ENCODE measurements at regions not wholly inside any gene's neighbourhood (a gene's known extent, or its start where the extent isn't known, plus 50 kb on each side); places are given as distances from the start of the nearest gene placed in this dataset.

DNA sequence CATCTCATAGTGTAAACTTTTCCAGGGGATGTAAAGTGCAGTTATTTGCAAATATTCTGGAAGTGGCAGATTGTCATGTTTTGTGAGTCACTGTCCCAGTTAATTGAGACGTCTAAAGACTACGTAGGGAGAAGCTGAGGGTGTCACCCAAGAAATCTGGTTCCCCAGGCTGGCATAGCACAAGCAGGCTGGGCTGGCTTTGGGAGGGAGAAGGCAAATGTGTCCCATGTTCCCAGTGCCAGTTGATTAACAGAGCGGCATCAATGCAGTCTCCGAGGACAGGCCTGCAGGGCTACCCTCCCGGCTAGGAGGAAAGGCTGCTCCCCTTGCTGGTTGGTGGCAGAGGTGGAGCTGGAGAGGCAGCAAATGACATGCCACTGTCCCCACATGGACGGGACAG, 388.3 kb upstream of the MKI67 start:
- Histone ChIP-seq H3K27me3 (ENCODE audit: insufficient read depth) (no peaks in the 10 kb centered on the region), H3K79me2 (ENCODE audit: insufficient read depth) (no peaks in the 10 kb centered on the region), H3K36me3 (replicated peaks in 1 of 2; ENCODE audit: control insufficient read depth in 1 of 2, insufficient read depth in 2 of 2, low read length in 1 of 2) (no peaks in the 10 kb centered on the region), H3K9me2 (no peaks in the 10 kb centered on the region), H3F3A (replicated peaks; ENCODE audit: insufficient read depth) (no peaks in the 10 kb centered on the region), H2AFZ (ENCODE audit: low read depth) (no peak overlapping the region), H3K4me1 (ENCODE audit: control insufficient read depth in 1 of 2, insufficient read depth in 2 of 2, low read depth in 1 of 2, low read length in 1 of 2) (peaks cover 0 to 14% of the 10 kb centered on the region in 2 experiments; a peak in 1 of 4 replicates), H3K4me2 (no peak overlapping the region), H3K9me3 (no peaks in the 10 kb centered on the region), H3K27ac (ENCODE audit: low read depth in 2 of 2, low read length in 1 of 2) (no peak overlapping the region), H3K9ac (no peak overlapping the region), H4K20me1 (ENCODE audit: insufficient read depth) (no peaks in the 10 kb centered on the region), H3K4me3 (ENCODE audit: low read depth in 2 of 2, low read length in 1 of 2) (no peak overlapping the region)
- ChIA-PET POLR2A (no interaction called here), CTCF (interaction anchor here (0.6 to 4.3 kb wide), 3 partner anchors 15 to 479 kb away, joined by 3 to 26 read pairs (median 12); no protein-coding TSS in a partner anchor)
- WGBS (ENCODE audit: low lambda C conversion rate), result 55% methylated on average over 6 of the region's 6 CpGs
- no peak for DNase-seq
- TF ChIP-seq JUND (IDR thresholded peaks at IDR 0.05), result no peak
- no peak for TF ChIP-seq SMC3 (IDR thresholded peaks at IDR 0.05; ENCODE audit: low read depth, low read length)
- TF ChIP-seq, protein P1, sequence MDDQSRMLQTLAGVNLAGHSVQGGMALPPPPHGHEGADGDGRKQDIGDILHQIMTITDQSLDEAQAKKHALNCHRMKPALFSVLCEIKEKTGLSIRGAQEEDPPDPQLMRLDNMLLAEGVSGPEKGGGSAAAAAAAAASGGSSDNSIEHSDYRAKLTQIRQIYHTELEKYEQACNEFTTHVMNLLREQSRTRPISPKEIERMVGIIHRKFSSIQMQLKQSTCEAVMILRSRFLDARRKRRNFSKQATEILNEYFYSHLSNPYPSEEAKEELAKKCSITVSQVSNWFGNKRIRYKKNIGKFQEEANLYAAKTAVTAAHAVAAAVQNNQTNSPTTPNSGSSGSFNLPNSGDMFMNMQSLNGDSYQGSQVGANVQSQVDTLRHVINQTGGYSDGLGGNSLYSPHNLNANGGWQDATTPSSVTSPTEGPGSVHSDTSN (IDR thresholded peaks at IDR 0.05), result no peak
- TF ChIP-seq NRF1 (IDR thresholded peaks at IDR 0.05; ENCODE audit: low read depth, low read length), result no peak
- no peak for TF ChIP-seq CHD2 (IDR thresholded peaks at IDR 0.05; ENCODE audit: low read length, partially characterized antibody)
- TF ChIP-seq FOSL2 (IDR thresholded peaks at IDR 0.05; ENCODE audit: borderline replicate concordance, low read depth), result no peak
- no peak for TF ChIP-seq MXI1 (IDR thresholded peaks at IDR 0.05; ENCODE audit: low read depth, low read length)
- TF ChIP-seq TCF12 (IDR thresholded peaks at IDR 0.05), result no peak
- TF ChIP-seq RFX5 (IDR thresholded peaks at IDR 0.05; ENCODE audit: low read length), result no peak
- TF ChIP-seq EP300 (IDR thresholded peaks at IDR 0.05; ENCODE audit: borderline replicate concordance in 1 of 2, low read depth in 1 of 2, low read length in 1 of 2), result no peak
- no peak for TF ChIP-seq GABPA (IDR thresholded peaks at IDR 0.05; ENCODE audit: low read depth)
- TF ChIP-seq, protein P2, sequence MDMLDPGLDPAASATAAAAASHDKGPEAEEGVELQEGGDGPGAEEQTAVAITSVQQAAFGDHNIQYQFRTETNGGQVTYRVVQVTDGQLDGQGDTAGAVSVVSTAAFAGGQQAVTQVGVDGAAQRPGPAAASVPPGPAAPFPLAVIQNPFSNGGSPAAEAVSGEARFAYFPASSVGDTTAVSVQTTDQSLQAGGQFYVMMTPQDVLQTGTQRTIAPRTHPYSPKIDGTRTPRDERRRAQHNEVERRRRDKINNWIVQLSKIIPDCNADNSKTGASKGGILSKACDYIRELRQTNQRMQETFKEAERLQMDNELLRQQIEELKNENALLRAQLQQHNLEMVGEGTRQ (IDR thresholded peaks at IDR 0.05; ENCODE audit: borderline replicate concordance, low read depth, low read length), result no peak
- TF ChIP-seq, protein P3, sequence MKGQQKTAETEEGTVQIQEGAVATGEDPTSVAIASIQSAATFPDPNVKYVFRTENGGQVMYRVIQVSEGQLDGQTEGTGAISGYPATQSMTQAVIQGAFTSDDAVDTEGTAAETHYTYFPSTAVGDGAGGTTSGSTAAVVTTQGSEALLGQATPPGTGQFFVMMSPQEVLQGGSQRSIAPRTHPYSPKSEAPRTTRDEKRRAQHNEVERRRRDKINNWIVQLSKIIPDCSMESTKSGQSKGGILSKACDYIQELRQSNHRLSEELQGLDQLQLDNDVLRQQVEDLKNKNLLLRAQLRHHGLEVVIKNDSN (IDR thresholded peaks at IDR 0.05; ENCODE audit: borderline replicate concordance, low read depth), result no peak
- TF ChIP-seq NFIC (IDR thresholded peaks at IDR 0.05; ENCODE audit: borderline replicate concordance), result no peak
- TF ChIP-seq, protein P4, sequence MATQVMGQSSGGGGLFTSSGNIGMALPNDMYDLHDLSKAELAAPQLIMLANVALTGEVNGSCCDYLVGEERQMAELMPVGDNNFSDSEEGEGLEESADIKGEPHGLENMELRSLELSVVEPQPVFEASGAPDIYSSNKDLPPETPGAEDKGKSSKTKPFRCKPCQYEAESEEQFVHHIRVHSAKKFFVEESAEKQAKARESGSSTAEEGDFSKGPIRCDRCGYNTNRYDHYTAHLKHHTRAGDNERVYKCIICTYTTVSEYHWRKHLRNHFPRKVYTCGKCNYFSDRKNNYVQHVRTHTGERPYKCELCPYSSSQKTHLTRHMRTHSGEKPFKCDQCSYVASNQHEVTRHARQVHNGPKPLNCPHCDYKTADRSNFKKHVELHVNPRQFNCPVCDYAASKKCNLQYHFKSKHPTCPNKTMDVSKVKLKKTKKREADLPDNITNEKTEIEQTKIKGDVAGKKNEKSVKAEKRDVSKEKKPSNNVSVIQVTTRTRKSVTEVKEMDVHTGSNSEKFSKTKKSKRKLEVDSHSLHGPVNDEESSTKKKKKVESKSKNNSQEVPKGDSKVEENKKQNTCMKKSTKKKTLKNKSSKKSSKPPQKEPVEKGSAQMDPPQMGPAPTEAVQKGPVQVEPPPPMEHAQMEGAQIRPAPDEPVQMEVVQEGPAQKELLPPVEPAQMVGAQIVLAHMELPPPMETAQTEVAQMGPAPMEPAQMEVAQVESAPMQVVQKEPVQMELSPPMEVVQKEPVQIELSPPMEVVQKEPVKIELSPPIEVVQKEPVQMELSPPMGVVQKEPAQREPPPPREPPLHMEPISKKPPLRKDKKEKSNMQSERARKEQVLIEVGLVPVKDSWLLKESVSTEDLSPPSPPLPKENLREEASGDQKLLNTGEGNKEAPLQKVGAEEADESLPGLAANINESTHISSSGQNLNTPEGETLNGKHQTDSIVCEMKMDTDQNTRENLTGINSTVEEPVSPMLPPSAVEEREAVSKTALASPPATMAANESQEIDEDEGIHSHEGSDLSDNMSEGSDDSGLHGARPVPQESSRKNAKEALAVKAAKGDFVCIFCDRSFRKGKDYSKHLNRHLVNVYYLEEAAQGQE (IDR thresholded peaks at IDR 0.05; ENCODE audit: low read depth, low read length), result no peak
- TF ChIP-seq, protein P5, sequence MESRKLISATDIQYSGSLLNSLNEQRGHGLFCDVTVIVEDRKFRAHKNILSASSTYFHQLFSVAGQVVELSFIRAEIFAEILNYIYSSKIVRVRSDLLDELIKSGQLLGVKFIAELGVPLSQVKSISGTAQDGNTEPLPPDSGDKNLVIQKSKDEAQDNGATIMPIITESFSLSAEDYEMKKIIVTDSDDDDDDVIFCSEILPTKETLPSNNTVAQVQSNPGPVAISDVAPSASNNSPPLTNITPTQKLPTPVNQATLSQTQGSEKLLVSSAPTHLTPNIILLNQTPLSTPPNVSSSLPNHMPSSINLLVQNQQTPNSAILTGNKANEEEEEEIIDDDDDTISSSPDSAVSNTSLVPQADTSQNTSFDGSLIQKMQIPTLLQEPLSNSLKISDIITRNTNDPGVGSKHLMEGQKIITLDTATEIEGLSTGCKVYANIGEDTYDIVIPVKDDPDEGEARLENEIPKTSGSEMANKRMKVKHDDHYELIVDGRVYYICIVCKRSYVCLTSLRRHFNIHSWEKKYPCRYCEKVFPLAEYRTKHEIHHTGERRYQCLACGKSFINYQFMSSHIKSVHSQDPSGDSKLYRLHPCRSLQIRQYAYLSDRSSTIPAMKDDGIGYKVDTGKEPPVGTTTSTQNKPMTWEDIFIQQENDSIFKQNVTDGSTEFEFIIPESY (IDR thresholded peaks at IDR 0.05; ENCODE audit: borderline replicate concordance, low read depth), result no peak
